ACC112 (cell line): ENCODE measurements at regions not wholly inside any gene's neighbourhood (a gene's known extent, or its start where the extent isn't known, plus 50 kb on each side); places are given as distances from the start of the nearest gene placed in this dataset.

ENCODE experiments used
- H2AFZ ChIP-seq: fragments of 200-600 bp; sonication (generic); one replicate; pipeline ENCODE4 v1.6.0; 2017; ENCODE audit warnings: antibody characterized with exemption, low read length; ENCODE audit not compliant: unreplicated experiment
- H3K27ac ChIP-seq: fragments of 200-600 bp; sonication (generic); 2 replicates; pipeline ENCODE4 v1.5.1; 2014; ENCODE audit warnings: low read depth, mild to moderate bottlenecking, antibody characterized with exemption, low read length, moderate library complexity
- H3K27me3 ChIP-seq: fragments of 200-600 bp; sonication (generic); 2 replicates; pipeline ENCODE4 v1.6.1; 2014; ENCODE audit warnings: mild to moderate bottlenecking, antibody characterized with exemption, low read length, moderate library complexity, mixed read lengths; ENCODE audit not compliant: insufficient read depth
- H3K36me3 ChIP-seq: fragments of 200-600 bp; sonication (generic); 2 replicates; pipeline ENCODE4 v1.6.1; 2016; ENCODE audit warnings: mild to moderate bottlenecking, antibody characterized with exemption, low read length, moderate library complexity, mixed read lengths; ENCODE audit not compliant: insufficient read depth
- H3K4me1 ChIP-seq: fragments of 200-600 bp; sonication (generic); one replicate; pipeline ENCODE4 v1.6.1; 2016; ENCODE audit warnings: low read length, mixed read lengths; ENCODE audit not compliant: insufficient read depth, unreplicated experiment, control insufficient read depth
- H3K4me3 ChIP-seq: fragments of 200-600 bp; sonication (generic); 2 replicates; pipeline ENCODE4 v1.5.1; 2014; ENCODE audit warnings: mild to moderate bottlenecking, low read depth, low read length
- H3K79me2 ChIP-seq: fragments of 200-600 bp; sonication (generic); one replicate; pipeline ENCODE4 v1.6.0; 2016; ENCODE audit warnings: low read length; ENCODE audit not compliant: control insufficient read depth, unreplicated experiment, insufficient read depth

- H3K27me3 ChIP-seq: no peaks in the 10 kb centered on the region
- no peaks in the 10 kb centered on the region for H3K36me3 ChIP-seq
- H3K4me3 ChIP-seq: no peak overlapping the region
- no peaks in the 10 kb centered on the region for H3K4me1 ChIP-seq
- no peak overlapping the region for H2AFZ ChIP-seq
- H3K27ac ChIP-seq: no peak overlapping the region
- H3K79me2 ChIP-seq: no peaks in the 10 kb centered on the region
Observed at GRCh38 chr10:118839348-118839747, 84.6 kb upstream of the CACUL1 start.

GRCh38 chr10:118840071-118840775 is 85.5 kb upstream of the CACUL1 start:
- Histone ChIP-seq H3K4me3 (no peak overlapping the region), H3K27me3 (no peaks in the 10 kb centered on the region), H3K79me2 (no peaks in the 10 kb centered on the region), H2AFZ (no peak overlapping the region), H3K36me3 (no peaks in the 10 kb centered on the region), H3K27ac (no peak overlapping the region), H3K4me1 (no peaks in the 10 kb centered on the region)

- no peak overlapping the region for H3K27ac ChIP-seq
- no peaks in the 10 kb centered on the region for H3K36me3 ChIP-seq
- no peaks in the 10 kb centered on the region for H3K4me1 ChIP-seq
- H2AFZ ChIP-seq: no peak overlapping the region
- H3K79me2 ChIP-seq: no peaks in the 10 kb centered on the region
- no peaks in the 10 kb centered on the region for H3K27me3 ChIP-seq
- H3K4me3 ChIP-seq: no peak overlapping the region
Observed at GRCh38 chr10:118840776-118841468, 86.2 kb upstream of the CACUL1 start.

GRCh38 chr10:118841881-118842605 is 87.3 kb upstream of the CACUL1 start:
- no peaks in the 10 kb centered on the region for H3K4me1 ChIP-seq
- H2AFZ ChIP-seq: no peak overlapping the region
- no peaks in the 10 kb centered on the region for H3K36me3 ChIP-seq
- no peaks in the 10 kb centered on the region for H3K27me3 ChIP-seq
- no peaks in the 10 kb centered on the region for H3K79me2 ChIP-seq
- H3K27ac ChIP-seq: no peak overlapping the region
- H3K4me3 ChIP-seq: no peak overlapping the region

- Histone ChIP-seq H3K36me3 (no peaks in the 10 kb centered on the region), H3K27me3 (no peaks in the 10 kb centered on the region), H3K4me1 (no peaks in the 10 kb centered on the region), H3K4me3 (no peak overlapping the region), H2AFZ (no peak overlapping the region), H3K79me2 (no peaks in the 10 kb centered on the region), H3K27ac (no peak overlapping the region)
Observed at GRCh38 chr10:118842843-118843624, 88.3 kb upstream of the CACUL1 start.

GRCh38 chr10:118843647-118844265 is 89.0 kb upstream of the CACUL1 start:
- no peaks in the 10 kb centered on the region for H3K79me2 ChIP-seq
- no peak overlapping the region for H3K27ac ChIP-seq
- no peak overlapping the region for H2AFZ ChIP-seq
- no peak overlapping the region for H3K4me3 ChIP-seq
- H3K27me3 ChIP-seq: no peaks in the 10 kb centered on the region
- H3K4me1 ChIP-seq: no peaks in the 10 kb centered on the region
- no peaks in the 10 kb centered on the region for H3K36me3 ChIP-seq

GRCh38 chr10:118844731-118845521 is 90.2 kb upstream of the CACUL1 start:
- no peak overlapping the region for H2AFZ ChIP-seq
- no peaks in the 10 kb centered on the region for H3K27me3 ChIP-seq
- no peaks in the 10 kb centered on the region for H3K4me1 ChIP-seq
- no peak overlapping the region for H3K27ac ChIP-seq
- H3K4me3 ChIP-seq: no peak overlapping the region
- H3K36me3 ChIP-seq: no peaks in the 10 kb centered on the region
- H3K79me2 ChIP-seq: no peaks in the 10 kb centered on the region

- Histone ChIP-seq H3K4me3 (no peak overlapping the region), H3K27ac (no peak overlapping the region), H3K4me1 (no peaks in the 10 kb centered on the region), H3K79me2 (no peaks in the 10 kb centered on the region), H3K36me3 (no peaks in the 10 kb centered on the region), H3K27me3 (no peaks in the 10 kb centered on the region), H2AFZ (no peak overlapping the region)
Observed at GRCh38 chr10:118845776-118846175, 91.0 kb upstream of the CACUL1 start.

GRCh38 chr10:118850418-118851061 is 95.8 kb upstream of the CACUL1 start:
- Histone ChIP-seq H2AFZ (no peak overlapping the region), H3K27me3 (no peaks in the 10 kb centered on the region), H3K36me3 (no peaks in the 10 kb centered on the region), H3K79me2 (no peaks in the 10 kb centered on the region), H3K27ac (no peak overlapping the region), H3K4me3 (no peak overlapping the region), H3K4me1 (no peaks in the 10 kb centered on the region)
